Karpas-422 (cell line): ENCODE measurements at regions not wholly inside any gene's neighbourhood (a gene's known extent, or its start where the extent isn't known, plus 50 kb on each side); places are given as distances from the start of the nearest gene placed in this dataset.

Experiments used
- DNase-seq: peaks from one replicate; pipeline ENCODE4 v3.0.0-alpha.2; 2015
- H2AFZ ChIP-seq: fragments of 200-600 bp; sonication (generic); 2 replicates; pipeline ENCODE4 v1.6.1; 2014; ENCODE audit warnings: antibody characterized with exemption, low read length, mixed read lengths
- H3K27ac ChIP-seq: fragments of 200-600 bp; sonication (generic); 2 replicates; pipeline ENCODE4 v1.5.1; 2014; ENCODE audit warnings: mild to moderate bottlenecking, low read length, moderate library complexity
- H3K27me3 ChIP-seq: fragments of 200-600 bp; sonication (generic); 2 replicates; pipeline ENCODE4 v1.6.1; 2014; ENCODE audit warnings: low read length, mixed read lengths
- H3K36me3 ChIP-seq: fragments of 200-600 bp; sonication (generic); 2 replicates; pipeline ENCODE4 v1.6.1; 2014; ENCODE audit warnings: low read length, mixed read lengths; ENCODE audit not compliant: insufficient read depth
- H3K4me1 ChIP-seq: fragments of 200-600 bp; sonication (generic); 2 replicates; pipeline ENCODE4 v1.6.1; 2014; ENCODE audit warnings: mild to moderate bottlenecking, low read length, mixed read lengths
- H3K4me2 ChIP-seq: fragments of 200-600 bp; sonication (generic); 2 replicates; pipeline ENCODE4 v1.6.1; 2014; ENCODE audit warnings: low read length, low read depth, mild to moderate bottlenecking; ENCODE audit not compliant: poor library complexity, severe bottlenecking
- H3K4me3 ChIP-seq: fragments of 200-600 bp; sonication (generic); 2 replicates; pipeline ENCODE4 v1.5.1; 2014; ENCODE audit warnings: mild to moderate bottlenecking, antibody characterized with exemption, low read length, mixed read lengths
- H3K79me2 ChIP-seq: fragments of 200-600 bp; sonication (generic); 2 replicates; pipeline ENCODE4 v1.6.1; 2014; ENCODE audit warnings: mild to moderate bottlenecking, low read length, mixed read lengths
- H3K9ac ChIP-seq: fragments of 200-600 bp; sonication (generic); 2 replicates; pipeline ENCODE4 v1.6.0; 2014; ENCODE audit warnings: low read length
- H3K9me2 ChIP-seq: fragments of 200-600 bp; sonication (generic), shearing (Covaris generic); replicated peaks from 2 replicates; pipeline ENCODE4 v1.6.0; 2014; ENCODE audit warnings: mild to moderate bottlenecking, low read length, moderate library complexity; ENCODE audit not compliant: insufficient read depth
- H3K9me3 ChIP-seq: fragments of 300-700, 200-600 bp; sonication (generic); 2 replicates; pipeline ENCODE4 v1.6.1; 2014; ENCODE audit warnings: low read length, mixed read lengths
- H4K20me1 ChIP-seq: fragments of 200-600 bp; sonication (generic); 2 replicates; pipeline ENCODE4 v1.6.1; 2014; ENCODE audit warnings: mild to moderate bottlenecking, antibody characterized with exemption, low read length, low read depth; ENCODE audit not compliant: insufficient read depth

DNA sequence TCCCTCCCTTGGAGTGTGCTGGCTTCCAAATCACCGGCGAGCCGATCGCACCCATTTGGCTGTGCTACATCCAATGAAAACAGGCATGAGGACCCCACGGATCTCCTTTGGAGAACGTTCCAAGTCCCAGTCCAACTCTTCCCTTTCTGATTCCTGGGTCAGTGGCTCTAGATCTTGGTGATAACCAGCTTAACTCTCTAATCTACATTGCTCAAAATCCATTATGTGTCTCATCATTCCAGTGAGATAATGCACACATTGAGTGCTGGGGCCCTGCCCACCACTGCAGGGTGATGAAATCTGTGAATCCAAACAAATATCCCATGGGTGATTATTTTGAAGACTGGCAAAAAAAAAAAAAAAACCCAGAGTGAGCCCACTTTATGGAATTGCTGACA, 232.7 kb upstream of the COPS8 start:
- Histone ChIP-seq H3K9ac (no peak overlapping the region), H2AFZ (no peak overlapping the region), H3K36me3 (no peaks in the 10 kb centered on the region), H3K4me1 (no peaks in the 10 kb centered on the region), H3K79me2 (no peaks in the 10 kb centered on the region), H3K9me2 (no peaks in the 10 kb centered on the region), H3K4me3 (no peak overlapping the region), H3K27ac (no peak overlapping the region), H3K27me3 (no peaks in the 10 kb centered on the region), H3K9me3 (no peaks in the 10 kb centered on the region), H3K4me2 (no peak overlapping the region), H4K20me1 (no peaks in the 10 kb centered on the region)
- DNase-seq: no peak

DNA sequence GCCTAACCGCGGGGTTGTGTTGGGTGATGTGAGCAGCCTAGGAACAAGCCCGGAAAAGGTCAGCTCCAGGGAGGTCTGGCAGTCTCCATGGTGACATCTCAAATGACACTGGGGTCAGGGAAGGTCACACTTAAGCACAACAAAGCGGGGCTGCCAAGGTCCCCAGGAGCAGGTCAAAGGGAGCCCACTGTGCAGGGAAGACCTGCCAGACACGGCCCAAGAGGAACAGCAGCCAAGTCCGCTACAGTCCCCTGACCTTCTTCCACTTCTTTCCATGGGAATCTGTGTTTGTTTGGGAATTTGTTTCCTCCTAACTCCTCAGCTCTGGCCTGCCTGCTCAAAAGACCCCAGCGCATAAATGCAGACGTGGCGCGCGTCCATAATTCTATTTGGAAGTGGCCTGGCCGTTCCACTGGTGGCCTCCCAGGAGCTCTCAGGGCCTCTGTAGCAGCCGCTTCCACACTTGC, 232.1 kb upstream of the COPS8 start:
- H2AFZ ChIP-seq: no peak overlapping the region
- no peak overlapping the region for H3K27ac ChIP-seq
- no peak for DNase-seq
- H3K9me2 ChIP-seq: no peaks in the 10 kb centered on the region
- no peak overlapping the region for H3K9ac ChIP-seq
- H3K79me2 ChIP-seq: no peaks in the 10 kb centered on the region
- H3K27me3 ChIP-seq: no peaks in the 10 kb centered on the region
- H3K4me1 ChIP-seq: no peaks in the 10 kb centered on the region
- H3K4me3 ChIP-seq: no peak overlapping the region
- H3K4me2 ChIP-seq: no peak overlapping the region
- no peaks in the 10 kb centered on the region for H3K36me3 ChIP-seq
- H4K20me1 ChIP-seq: no peaks in the 10 kb centered on the region
- H3K9me3 ChIP-seq: no peaks in the 10 kb centered on the region

DNA sequence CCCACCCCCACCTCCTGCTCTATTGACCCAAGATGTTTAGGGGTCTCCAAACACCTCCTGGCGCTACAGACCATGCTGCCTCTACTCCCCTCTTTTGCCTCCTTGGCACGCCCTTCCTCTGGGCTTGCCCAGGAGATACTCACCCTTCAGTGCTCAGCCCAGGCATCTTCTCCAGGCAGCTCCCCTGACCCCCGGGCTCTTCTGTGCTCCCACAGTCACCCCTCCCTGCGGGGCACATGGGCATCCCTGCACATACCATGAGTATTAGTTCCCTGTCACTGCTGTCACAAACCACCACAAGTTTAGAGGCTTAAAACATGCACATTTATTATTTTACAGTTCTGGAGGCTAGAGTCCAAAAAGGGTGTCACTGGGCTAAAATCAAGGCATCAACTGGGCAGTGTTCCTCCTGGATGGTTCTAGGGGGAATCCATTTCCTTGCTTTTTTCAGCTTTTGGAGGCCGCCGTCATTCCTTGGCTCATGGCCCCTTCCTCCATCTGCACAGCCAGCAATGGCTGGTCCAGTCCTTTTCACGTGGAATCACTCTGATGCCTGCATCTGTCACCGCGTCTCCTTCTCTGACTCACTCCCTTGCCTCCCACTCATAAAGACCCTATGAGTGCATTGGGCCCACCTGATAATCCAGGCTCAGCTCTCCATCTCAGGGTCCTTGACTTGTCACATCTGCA, 230.4 kb upstream of the COPS8 start:
- no peaks in the 10 kb centered on the region for H3K9me2 ChIP-seq
- no peak overlapping the region for H3K4me3 ChIP-seq
- H3K9ac ChIP-seq: no peak overlapping the region
- no peaks in the 10 kb centered on the region for H3K9me3 ChIP-seq
- no peak overlapping the region for H3K4me2 ChIP-seq
- H2AFZ ChIP-seq: no peak overlapping the region
- no peak for DNase-seq
- no peaks in the 10 kb centered on the region for H4K20me1 ChIP-seq
- no peaks in the 10 kb centered on the region for H3K27me3 ChIP-seq
- no peaks in the 10 kb centered on the region for H3K79me2 ChIP-seq
- no peaks in the 10 kb centered on the region for H3K36me3 ChIP-seq
- peaks cover 6% of the 10 kb centered on the region for H3K4me1 ChIP-seq
- no peak overlapping the region for H3K27ac ChIP-seq

DNA sequence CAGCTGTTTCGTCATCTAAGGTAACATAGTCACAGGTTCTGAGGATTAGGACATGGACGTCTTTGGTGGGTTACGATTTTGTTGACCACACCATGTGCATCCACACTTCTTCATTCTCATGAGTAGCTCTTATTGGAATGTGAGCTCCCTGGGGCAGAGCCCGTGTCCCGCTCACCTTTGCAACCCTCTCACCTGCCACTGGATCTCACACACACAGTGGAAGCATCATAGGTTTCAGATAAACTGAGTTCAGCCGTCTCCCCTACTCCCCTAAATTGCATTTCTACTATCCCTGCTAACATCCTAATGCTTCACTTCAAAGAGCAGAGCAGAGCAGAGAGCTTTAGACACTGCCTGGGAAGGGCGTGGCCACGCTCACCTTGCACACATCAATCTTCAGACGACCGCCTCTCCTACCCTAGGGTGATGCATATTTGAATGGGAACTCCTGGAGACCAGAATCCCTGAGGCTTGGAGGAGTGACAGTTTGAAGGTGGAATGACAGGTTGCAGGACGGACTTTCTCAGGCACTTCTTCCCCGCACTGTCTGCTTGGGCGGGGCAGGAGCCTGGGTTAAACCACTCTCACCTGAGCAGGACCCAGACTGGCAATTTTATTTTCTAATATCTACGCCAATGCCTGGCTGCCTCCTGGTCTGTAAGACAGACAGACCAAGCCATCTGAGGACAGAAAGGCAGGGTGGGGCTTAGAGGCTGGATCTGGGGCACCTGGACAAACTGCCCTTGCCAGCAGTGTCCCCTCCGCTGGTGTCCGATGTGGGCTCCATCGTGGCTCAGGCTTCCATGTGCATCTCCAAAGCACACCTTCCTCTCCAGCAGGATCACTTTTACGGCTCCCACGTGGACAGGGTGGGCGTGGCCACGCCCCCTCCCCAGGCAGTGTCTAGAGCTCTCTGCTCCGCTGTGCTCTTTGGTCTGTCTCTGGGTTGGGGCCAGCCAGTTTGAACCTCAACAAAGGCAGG, 229.5 kb upstream of the COPS8 start:
- H4K20me1 ChIP-seq: no peaks in the 10 kb centered on the region
- no peak overlapping the region for H3K27ac ChIP-seq
- no peak overlapping the region for H3K4me2 ChIP-seq
- DNase-seq: no peak
- H3K4me1 ChIP-seq: peaks cover 14% of the 10 kb centered on the region
- no peaks in the 10 kb centered on the region for H3K36me3 ChIP-seq
- no peaks in the 10 kb centered on the region for H3K9me3 ChIP-seq
- no peaks in the 10 kb centered on the region for H3K79me2 ChIP-seq
- H3K4me3 ChIP-seq: no peak overlapping the region
- H3K9ac ChIP-seq: no peak overlapping the region
- no peaks in the 10 kb centered on the region for H3K27me3 ChIP-seq
- no peaks in the 10 kb centered on the region for H3K9me2 ChIP-seq
- no peak overlapping the region for H2AFZ ChIP-seq

GRCh38 chr2:236856848-236857235, 228.8 kb upstream of the COPS8 start:
- no peak for DNase-seq
- Histone ChIP-seq H3K9me2 (no peaks in the 10 kb centered on the region), H3K36me3 (no peaks in the 10 kb centered on the region), H2AFZ (no peak overlapping the region), H3K9me3 (no peaks in the 10 kb centered on the region), H3K27me3 (no peaks in the 10 kb centered on the region), H3K4me3 (no peak overlapping the region), H3K79me2 (no peaks in the 10 kb centered on the region), H4K20me1 (no peaks in the 10 kb centered on the region), H3K4me1 (peaks cover 20% of the 10 kb centered on the region), H3K4me2 (no peak overlapping the region), H3K27ac (no peak overlapping the region), H3K9ac (no peak overlapping the region)

DNA sequence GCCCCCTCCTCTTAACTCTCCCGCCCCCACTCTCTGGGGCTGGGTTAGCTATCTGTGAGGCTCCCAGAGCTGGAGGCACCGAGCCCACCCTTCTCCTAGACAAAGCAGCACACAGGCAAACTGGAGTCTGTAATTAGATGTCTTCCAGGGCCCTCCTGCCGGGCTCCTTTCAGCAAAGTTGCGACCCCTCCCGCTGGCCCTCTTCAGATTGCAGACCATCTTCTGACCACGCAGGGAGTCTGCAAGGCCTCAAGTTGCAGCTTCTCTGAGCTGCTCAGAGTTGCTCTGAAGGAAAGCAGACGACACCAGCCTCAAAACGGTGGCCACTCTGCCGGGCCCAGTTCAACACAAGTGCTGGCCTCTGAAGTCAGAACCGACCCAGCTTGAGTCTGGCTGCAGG, 228.4 kb upstream of the COPS8 start:
- Histone ChIP-seq H3K36me3 (no peaks in the 10 kb centered on the region), H3K9me2 (no peaks in the 10 kb centered on the region), H3K79me2 (no peaks in the 10 kb centered on the region), H3K9ac (no peak overlapping the region), H3K4me2 (no peak overlapping the region), H3K27ac (no peak overlapping the region), H3K9me3 (no peaks in the 10 kb centered on the region), H4K20me1 (no peaks in the 10 kb centered on the region), H3K4me1 (peaks cover 24% of the 10 kb centered on the region), H3K27me3 (no peaks in the 10 kb centered on the region), H3K4me3 (no peak overlapping the region), H2AFZ (no peak overlapping the region)
- DNase-seq: no peak

GRCh38 chr2:236857781-236858180, 227.9 kb upstream of the COPS8 start:
- no peak for DNase-seq
- H3K4me1 ChIP-seq: peaks cover 30% of the 10 kb centered on the region
- no peaks in the 10 kb centered on the region for H3K79me2 ChIP-seq
- H3K9ac ChIP-seq: no peak overlapping the region
- no peaks in the 10 kb centered on the region for H3K36me3 ChIP-seq
- no peaks in the 10 kb centered on the region for H3K9me3 ChIP-seq
- no peaks in the 10 kb centered on the region for H3K9me2 ChIP-seq
- H3K4me2 ChIP-seq: no peak overlapping the region
- H3K27ac ChIP-seq: no peak overlapping the region
- H4K20me1 ChIP-seq: no peaks in the 10 kb centered on the region
- no peaks in the 10 kb centered on the region for H3K27me3 ChIP-seq
- no peak overlapping the region for H3K4me3 ChIP-seq
- H2AFZ ChIP-seq: no peak overlapping the region

GRCh38 chr2:236858661-236859060, 227.0 kb upstream of the COPS8 start:
- peaks cover 39% of the 10 kb centered on the region for H3K4me1 ChIP-seq

More at GRCh38 chr2:236858661-236859060, 227.0 kb upstream of the COPS8 start:
- Histone ChIP-seq H3K27ac (no peak overlapping the region), H3K27me3 (no peaks in the 10 kb centered on the region), H3K9me3 (no peaks in the 10 kb centered on the region), H3K4me2 (no peak overlapping the region), H3K9me2 (no peaks in the 10 kb centered on the region), H3K36me3 (no peaks in the 10 kb centered on the region), H4K20me1 (no peaks in the 10 kb centered on the region), H3K4me3 (no peak overlapping the region), H3K79me2 (no peaks in the 10 kb centered on the region), H2AFZ (no peak overlapping the region), H3K9ac (no peak overlapping the region)
- DNase-seq: no peak
